22Rv1 (cell line): ENCODE measurements at regions not wholly inside any gene's neighbourhood (a gene's known extent, or its start where the extent isn't known, plus 50 kb on each side); places are given as distances from the start of the nearest gene placed in this dataset.

ENCODE experiments used
- CTCF ChIP-seq: fragments of 450-650 bp; IDR thresholded peaks from 2 replicates; pipeline ENCODE4 v1.5.1; 2017; ENCODE audit warnings: mild to moderate bottlenecking
- ZFX ChIP-seq: fragments of 450-650 bp; IDR thresholded peaks from 2 replicates; pipeline ENCODE4 v1.6.1; 2017; ENCODE audit warnings: antibody characterized with exemption, borderline replicate concordance

GRCh38 chr6:91970700-91971099 is 1383.8 kb upstream of the MAP3K7 start:
- TF ChIP-seq CTCF (no peak), ZFX (no peak)
